Uterus (tissue), 2 donors: ENCODE measurements at regions not wholly inside any gene's neighbourhood (a gene's known extent, or its start where the extent isn't known, plus 50 kb on each side); places are given as distances from the start of the nearest gene placed in this dataset.

Source experiments
- POLR2A ChIP-seq, 2 donors: fragments of 450-650 bp; IDR thresholded peaks; one replicate each; pipeline ENCODE4 v1.6.1; 2016; ENCODE audit warnings: antibody characterized with exemption in 2 of 2, mild to moderate bottlenecking in 1 of 2, moderate library complexity in 1 of 2
- TF ChIP-seq, protein P1 (sequence below), 4 experiments: fragments of 200-600 bp in 2 of 4; fragments of 450-650 bp in 2 of 4; sonication (generic) in 2 of 4; IDR thresholded peaks; one replicate each; pipeline ENCODE4 v1.5.1; 2016 to 2019; ENCODE audit warnings: antibody characterized with exemption in 4 of 4, mild to moderate bottlenecking in 2 of 4, moderate library complexity in 1 of 4

- no peak for TF ChIP-seq POLR2A (IDR thresholded peaks at IDR 0.05)
- TF ChIP-seq, protein P1, sequence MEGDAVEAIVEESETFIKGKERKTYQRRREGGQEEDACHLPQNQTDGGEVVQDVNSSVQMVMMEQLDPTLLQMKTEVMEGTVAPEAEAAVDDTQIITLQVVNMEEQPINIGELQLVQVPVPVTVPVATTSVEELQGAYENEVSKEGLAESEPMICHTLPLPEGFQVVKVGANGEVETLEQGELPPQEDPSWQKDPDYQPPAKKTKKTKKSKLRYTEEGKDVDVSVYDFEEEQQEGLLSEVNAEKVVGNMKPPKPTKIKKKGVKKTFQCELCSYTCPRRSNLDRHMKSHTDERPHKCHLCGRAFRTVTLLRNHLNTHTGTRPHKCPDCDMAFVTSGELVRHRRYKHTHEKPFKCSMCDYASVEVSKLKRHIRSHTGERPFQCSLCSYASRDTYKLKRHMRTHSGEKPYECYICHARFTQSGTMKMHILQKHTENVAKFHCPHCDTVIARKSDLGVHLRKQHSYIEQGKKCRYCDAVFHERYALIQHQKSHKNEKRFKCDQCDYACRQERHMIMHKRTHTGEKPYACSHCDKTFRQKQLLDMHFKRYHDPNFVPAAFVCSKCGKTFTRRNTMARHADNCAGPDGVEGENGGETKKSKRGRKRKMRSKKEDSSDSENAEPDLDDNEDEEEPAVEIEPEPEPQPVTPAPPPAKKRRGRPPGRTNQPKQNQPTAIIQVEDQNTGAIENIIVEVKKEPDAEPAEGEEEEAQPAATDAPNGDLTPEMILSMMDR (IDR thresholded peaks at IDR 0.05) = no peak
Measured at GRCh38 chr6:114586298-114586697, 243.5 kb upstream of the HS3ST5 start.
